ENCODE measurements at regions not wholly inside any gene's neighbourhood (a gene's known extent, or its start where the extent isn't known, plus 50 kb on each side); places are given as distances from the start of the nearest gene placed in this dataset.

DNA sequence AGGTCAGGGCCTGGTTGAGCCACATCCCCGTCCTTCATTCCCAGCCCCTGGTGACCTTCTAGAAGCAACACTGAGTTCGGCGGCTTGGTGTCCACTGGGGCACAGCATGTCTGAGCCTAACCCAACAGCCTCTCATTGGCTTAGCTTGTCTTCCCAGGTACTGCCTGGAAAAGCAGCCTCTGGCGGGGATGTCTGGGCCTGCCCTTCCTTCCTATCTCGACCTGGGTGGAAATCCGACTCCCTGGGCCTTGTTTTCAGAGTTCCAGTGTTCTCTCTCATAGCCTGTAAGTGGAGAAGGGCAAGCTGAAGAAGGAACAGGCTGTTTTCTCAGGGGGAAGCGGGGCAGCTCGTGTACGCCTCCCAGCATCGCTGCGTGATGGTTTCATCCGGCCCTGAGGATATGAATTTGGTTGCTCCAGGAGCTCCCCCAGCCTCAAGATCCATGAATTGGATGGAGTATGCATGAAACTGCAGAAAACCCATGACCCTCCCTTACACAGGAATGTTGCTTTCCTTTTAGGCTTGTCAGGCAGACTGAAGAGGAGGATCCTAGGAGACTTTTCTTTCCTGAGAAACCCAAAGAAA, 116.5 kb upstream of the IRF2BP2 start:
- TF ChIP-seq, protein P1, sequence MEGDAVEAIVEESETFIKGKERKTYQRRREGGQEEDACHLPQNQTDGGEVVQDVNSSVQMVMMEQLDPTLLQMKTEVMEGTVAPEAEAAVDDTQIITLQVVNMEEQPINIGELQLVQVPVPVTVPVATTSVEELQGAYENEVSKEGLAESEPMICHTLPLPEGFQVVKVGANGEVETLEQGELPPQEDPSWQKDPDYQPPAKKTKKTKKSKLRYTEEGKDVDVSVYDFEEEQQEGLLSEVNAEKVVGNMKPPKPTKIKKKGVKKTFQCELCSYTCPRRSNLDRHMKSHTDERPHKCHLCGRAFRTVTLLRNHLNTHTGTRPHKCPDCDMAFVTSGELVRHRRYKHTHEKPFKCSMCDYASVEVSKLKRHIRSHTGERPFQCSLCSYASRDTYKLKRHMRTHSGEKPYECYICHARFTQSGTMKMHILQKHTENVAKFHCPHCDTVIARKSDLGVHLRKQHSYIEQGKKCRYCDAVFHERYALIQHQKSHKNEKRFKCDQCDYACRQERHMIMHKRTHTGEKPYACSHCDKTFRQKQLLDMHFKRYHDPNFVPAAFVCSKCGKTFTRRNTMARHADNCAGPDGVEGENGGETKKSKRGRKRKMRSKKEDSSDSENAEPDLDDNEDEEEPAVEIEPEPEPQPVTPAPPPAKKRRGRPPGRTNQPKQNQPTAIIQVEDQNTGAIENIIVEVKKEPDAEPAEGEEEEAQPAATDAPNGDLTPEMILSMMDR (IDR thresholded peaks at IDR 0.05; ENCODE audit: unreplicated experiment in 3 of 3): no peak
- peak overlapping the region; percentile 10 to 67 (median 64) for H3K4me3 Mint-ChIP-seq
- no peaks in the 10 kb centered on the region for H3K27me3 Mint-ChIP-seq (ENCODE audit: low read depth)
- peak overlapping the region; percentile 99 to 100 (median 99) for H3K27ac Mint-ChIP-seq
- peaks cover 83% of the 10 kb centered on the region for H3K4me1 Mint-ChIP-seq
- no peaks in the 10 kb centered on the region for H3K36me3 Mint-ChIP-seq (ENCODE audit: low read depth)
- no peaks in the 10 kb centered on the region for H3K9me3 Mint-ChIP-seq

DNA sequence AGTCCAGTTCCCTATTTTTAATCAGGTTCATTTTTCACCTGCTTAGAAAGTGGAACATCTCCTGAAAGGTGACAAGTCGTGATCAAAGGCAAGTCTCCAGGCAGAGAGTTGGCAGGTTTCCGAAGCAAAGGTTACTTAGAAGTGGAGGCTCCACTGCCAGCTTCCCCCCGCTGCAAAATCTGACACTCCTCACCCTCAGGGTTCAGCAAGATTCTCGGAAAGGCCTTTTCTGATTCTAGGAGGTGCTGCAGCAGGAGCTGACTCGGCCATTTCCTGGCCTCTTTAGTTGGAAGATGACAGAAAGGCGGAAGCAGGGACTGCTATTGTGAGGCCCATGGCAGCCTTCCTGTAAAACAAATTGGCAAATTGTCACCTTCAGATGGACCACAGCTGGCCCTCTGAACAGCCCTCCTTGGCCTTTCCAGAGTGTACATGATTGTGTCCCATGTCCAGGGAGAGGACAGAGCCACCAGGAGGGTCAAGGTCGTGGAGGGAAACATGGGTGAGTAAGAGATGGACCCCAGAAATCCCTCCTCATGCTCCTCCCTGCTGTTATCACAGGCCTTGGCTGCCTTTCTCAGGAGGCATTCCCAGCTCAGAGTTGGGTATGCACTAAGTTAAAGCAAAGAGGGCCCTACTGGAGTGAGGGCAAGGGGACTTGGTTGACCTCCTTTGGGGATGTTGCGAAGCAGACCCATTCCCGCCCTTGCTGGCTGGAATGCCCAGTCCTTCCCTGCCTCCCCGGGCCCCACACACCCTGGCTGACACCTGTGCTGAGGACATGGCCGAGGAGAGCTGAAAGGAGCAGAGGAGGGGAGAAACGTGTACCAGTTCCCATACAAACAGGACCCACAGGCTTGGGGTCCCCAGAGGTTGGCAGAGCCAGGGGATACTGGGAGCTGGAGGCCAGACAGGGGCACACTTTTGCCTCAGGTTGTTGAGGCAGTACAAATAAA, 115.5 kb upstream of the IRF2BP2 start:
- H3K4me1 Mint-ChIP-seq: peaks cover 89% of the 10 kb centered on the region
- H3K36me3 Mint-ChIP-seq (ENCODE audit: low read depth): no peaks in the 10 kb centered on the region
- TF ChIP-seq, protein P1 (IDR thresholded peaks at IDR 0.05; ENCODE audit: unreplicated experiment in 3 of 3): no peak
- peak overlapping the region in 2 of 3 experiments; percentile 52 to 59 for H3K4me3 Mint-ChIP-seq
- peak overlapping the region; percentile 99 to 100 (median 99) for H3K27ac Mint-ChIP-seq
- no peaks in the 10 kb centered on the region for H3K9me3 Mint-ChIP-seq
- H3K27me3 Mint-ChIP-seq (ENCODE audit: low read depth): no peaks in the 10 kb centered on the region

DNA sequence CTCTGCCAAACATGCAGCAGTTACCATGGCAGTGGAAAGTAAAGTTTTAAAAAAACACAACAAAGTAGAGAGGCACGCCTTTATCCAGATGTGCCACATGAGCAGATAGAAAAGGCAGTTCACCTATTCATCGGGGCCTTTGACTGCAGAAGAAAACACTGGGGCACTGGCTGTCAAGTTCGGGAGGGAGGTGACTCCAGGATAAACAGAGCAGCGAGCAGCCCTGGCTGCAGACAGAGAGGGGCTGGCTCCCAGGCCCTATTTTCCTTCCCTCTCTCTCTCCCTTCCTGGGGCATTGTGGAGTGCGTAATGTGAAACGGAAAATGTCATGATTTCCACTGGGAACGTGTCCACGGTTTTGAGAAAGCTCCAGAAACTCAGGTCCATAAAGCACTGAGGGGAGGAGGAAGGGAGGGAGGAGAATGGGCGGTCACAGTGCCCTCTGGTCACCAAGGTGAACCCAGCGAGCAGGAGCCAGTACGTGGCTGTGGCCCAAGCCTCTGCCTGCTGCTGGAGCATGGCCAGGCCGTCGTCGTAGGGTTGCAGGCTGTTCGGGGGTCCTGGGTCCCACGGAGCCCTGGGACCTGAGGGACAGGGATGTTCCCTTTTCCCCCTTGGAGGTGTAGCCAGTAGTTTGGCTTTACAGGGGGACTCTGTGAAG, 114.7 kb upstream of the IRF2BP2 start:
- Mint-ChIP-seq H3K4me3 (peak overlapping the region; percentile 46 to 62 (median 51)), H3K9me3 (no peaks in the 10 kb centered on the region), H3K27me3 (ENCODE audit: low read depth) (no peaks in the 10 kb centered on the region), H3K4me1 (peaks cover 89% of the 10 kb centered on the region), H3K36me3 (ENCODE audit: low read depth) (no peaks in the 10 kb centered on the region), H3K27ac (peak overlapping the region; percentile 99 to 100 (median 99))
- TF ChIP-seq, protein P1 (IDR thresholded peaks at IDR 0.05; ENCODE audit: unreplicated experiment in 3 of 3): no peak

DNA sequence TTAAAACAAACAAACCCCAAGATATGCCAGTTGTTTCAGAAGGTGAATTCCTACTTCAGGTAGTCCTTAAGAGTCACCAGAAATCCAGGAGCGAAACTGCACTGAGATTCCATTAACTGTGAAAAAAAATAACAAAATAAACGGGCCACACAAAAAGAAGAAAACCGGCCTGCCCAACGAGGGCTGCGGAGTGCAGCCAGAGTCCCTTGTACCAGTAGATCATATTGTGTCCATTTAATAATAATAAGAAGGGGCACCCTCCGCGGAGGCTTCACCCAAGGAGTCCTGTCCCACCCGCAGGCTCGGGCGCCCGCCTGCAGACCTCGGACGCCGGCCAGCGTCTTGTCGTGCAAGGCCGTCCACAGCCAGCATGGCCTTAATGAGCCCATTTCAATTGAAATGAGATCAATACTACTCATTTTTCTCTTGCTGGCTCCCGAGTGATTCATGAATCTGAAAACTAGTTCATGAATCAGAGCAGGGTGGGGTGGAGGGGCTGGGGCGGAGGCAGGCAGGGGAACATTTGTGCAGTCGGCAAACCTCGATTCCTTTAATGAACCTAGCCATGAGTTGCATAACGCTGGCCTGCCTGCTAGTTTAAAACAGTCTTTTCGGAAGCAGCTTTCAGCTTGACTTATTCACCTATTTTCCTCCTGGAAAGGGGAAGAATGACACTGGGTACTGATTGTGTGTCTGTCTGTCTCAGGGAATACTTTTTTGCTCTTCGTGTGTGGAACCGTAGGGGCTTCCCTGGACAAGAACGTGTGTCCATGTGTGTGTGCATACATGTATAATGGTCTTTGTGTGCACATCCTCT, 113.1 kb upstream of the IRF2BP2 start:
- Mint-ChIP-seq H3K4me3 (peak overlapping the region; percentile 59 to 75 (median 61)), H3K27ac (peak overlapping the region; percentile 99 to 100 (median 99)), H3K9me3 (no peaks in the 10 kb centered on the region), H3K4me1 (peaks cover 93% of the 10 kb centered on the region), H3K27me3 (ENCODE audit: low read depth) (no peaks in the 10 kb centered on the region), H3K36me3 (ENCODE audit: low read depth) (no peaks in the 10 kb centered on the region)
- TF ChIP-seq, protein P1 (IDR thresholded peaks at IDR 0.05; ENCODE audit: unreplicated experiment in 3 of 3): no peak

DNA sequence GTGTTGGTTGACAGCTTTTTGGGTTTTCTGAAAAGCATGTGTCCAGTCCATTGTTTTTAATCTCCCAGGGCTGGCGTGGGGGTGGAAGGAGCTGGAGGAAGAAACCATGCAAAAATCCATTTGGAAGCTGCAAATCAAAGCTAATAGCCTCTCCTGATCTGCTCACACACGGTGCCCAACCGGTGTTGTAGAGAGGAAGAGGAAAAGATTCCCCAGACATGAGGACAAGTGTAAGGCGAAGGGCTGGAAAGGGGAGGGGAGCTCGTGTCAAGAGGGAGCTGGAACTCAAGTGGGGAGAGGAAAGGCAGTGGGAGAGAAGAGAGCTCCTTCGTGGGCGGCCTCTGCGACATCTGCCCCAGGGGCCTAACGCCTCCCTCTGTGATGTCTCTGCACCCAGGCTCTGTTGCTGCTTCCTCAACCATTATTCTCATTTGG, 112.3 kb upstream of the IRF2BP2 start:
- Mint-ChIP-seq H3K4me1 (peaks cover 93% of the 10 kb centered on the region), H3K36me3 (ENCODE audit: low read depth) (no peaks in the 10 kb centered on the region), H3K27me3 (ENCODE audit: low read depth) (no peaks in the 10 kb centered on the region), H3K4me3 (peak overlapping the region; percentile 53 to 75 (median 61)), H3K9me3 (no peaks in the 10 kb centered on the region), H3K27ac (peak overlapping the region; percentile 99 to 100 (median 99))
- TF ChIP-seq, protein P1 (IDR thresholded peaks at IDR 0.05; ENCODE audit: unreplicated experiment in 3 of 3): no peak
